ENCODE measurements at regions not wholly inside any gene's neighbourhood (a gene's known extent, or its start where the extent isn't known, plus 50 kb on each side); places are given as distances from the start of the nearest gene placed in this dataset.
"Not testable (repeated sequence)": the region's sequence is repeated elsewhere in the genome, so short reads cannot be mapped to it uniquely, and the experiment has no call there.

- no peak for DNase-seq (ENCODE audit: low read depth)
- TF ChIP-seq, protein P1, sequence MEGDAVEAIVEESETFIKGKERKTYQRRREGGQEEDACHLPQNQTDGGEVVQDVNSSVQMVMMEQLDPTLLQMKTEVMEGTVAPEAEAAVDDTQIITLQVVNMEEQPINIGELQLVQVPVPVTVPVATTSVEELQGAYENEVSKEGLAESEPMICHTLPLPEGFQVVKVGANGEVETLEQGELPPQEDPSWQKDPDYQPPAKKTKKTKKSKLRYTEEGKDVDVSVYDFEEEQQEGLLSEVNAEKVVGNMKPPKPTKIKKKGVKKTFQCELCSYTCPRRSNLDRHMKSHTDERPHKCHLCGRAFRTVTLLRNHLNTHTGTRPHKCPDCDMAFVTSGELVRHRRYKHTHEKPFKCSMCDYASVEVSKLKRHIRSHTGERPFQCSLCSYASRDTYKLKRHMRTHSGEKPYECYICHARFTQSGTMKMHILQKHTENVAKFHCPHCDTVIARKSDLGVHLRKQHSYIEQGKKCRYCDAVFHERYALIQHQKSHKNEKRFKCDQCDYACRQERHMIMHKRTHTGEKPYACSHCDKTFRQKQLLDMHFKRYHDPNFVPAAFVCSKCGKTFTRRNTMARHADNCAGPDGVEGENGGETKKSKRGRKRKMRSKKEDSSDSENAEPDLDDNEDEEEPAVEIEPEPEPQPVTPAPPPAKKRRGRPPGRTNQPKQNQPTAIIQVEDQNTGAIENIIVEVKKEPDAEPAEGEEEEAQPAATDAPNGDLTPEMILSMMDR (conservative IDR thresholded peaks at IDR 0.05; ENCODE audit: low read length) = no peak
- no peak overlapping the region for H3K4me3 ChIP-seq (ENCODE audit: low read length)
Measured at GRCh38 chr1:194787001-194787400, 1600.6 kb upstream of the B3GALT2 start.

DNA sequence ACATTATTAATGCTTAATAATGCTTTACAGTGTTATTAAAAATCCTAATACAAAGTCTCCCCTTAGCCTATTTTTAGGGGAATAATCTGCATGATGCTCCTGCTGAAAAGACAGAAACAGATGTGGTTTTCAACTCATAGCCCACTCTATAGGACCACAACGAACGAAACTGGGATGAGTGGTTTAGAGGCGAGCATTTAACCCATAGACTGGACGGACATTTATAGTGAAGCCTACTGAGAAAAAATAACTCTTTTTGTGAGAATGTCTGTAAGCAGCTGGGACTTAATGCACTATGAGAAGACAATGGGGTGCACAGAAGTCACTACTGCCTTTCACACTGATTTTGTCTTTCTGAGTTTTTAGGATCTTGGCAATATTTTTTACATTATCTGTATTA, 1599.6 kb upstream of the B3GALT2 start:
- no peak overlapping the region for H3K4me3 ChIP-seq (ENCODE audit: low read length)
- TF ChIP-seq, protein P1 (conservative IDR thresholded peaks at IDR 0.05; ENCODE audit: low read length) = no peak
- DNase-seq (ENCODE audit: low read depth) = no peak

- TF ChIP-seq, protein P1 (conservative IDR thresholded peaks at IDR 0.05; ENCODE audit: low read length) = no peak
- no peak overlapping the region for H3K4me3 ChIP-seq (ENCODE audit: low read length)
- DNase-seq (ENCODE audit: low read depth) = no peak
Measured at GRCh38 chr1:194776657-194777056, 1590.2 kb upstream of the B3GALT2 start.

DNA sequence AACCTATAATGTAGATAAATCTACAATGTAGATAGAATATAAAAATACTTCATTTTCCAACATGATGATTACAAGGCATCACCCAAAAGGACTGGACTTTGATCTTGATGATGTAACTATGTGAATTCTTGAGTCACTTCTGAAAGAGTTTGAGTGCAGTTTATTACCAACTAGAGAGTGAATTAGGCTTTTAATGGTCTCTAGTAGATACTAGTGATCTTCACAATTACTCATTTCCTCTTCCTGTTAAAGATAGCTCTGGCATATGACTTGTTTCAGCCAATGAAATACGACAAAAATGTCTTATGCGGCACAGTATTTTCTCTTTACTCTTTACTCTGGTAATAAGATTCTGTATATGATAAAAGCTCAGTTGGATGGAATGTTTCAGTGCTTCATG, 1588.1 kb upstream of the B3GALT2 start:
- TF ChIP-seq, protein P1 (conservative IDR thresholded peaks at IDR 0.05; ENCODE audit: low read length) = no peak
- H3K4me3 ChIP-seq (ENCODE audit: low read length) = no peak overlapping the region
- DNase-seq (ENCODE audit: low read depth) = no peak

DNA sequence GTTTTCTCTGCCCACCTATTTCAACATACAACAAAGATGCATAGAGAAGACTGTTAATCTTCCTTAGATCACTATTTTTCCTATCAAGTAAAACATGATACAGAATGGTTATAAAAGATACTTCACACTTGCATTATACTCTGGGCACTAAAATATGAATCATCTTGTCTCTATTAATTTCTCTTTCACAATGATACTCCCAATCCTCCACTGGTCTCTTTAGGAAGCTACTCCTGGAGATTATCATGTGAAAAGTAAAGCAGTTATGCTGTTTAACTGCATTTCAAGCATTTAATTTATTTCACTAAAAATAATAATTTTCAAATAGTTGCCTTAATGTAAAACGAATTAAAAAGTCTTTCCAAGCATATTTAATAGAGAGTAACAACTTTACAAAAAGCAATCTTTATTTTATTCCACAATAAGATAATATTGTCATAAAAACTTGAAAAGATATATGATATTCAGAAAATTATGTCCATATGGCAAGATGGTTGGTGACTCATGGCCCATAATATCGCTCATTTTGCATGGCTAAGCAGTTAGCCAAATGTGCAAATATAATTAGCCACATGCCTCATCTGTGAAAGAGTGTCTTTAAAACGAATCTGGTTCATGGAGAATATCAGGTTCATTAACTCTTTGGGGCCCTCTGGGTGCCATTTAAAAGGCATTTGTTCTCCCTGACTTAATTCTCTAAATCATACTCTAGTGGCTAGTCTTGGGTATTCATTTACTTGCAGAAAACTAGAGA, 1569.0 kb upstream of the B3GALT2 start:
- no peak for DNase-seq (ENCODE audit: low read depth)
- no peak overlapping the region for H3K4me3 ChIP-seq (ENCODE audit: low read length)
- TF ChIP-seq, protein P1 (conservative IDR thresholded peaks at IDR 0.05; ENCODE audit: low read length) = no peak

DNA sequence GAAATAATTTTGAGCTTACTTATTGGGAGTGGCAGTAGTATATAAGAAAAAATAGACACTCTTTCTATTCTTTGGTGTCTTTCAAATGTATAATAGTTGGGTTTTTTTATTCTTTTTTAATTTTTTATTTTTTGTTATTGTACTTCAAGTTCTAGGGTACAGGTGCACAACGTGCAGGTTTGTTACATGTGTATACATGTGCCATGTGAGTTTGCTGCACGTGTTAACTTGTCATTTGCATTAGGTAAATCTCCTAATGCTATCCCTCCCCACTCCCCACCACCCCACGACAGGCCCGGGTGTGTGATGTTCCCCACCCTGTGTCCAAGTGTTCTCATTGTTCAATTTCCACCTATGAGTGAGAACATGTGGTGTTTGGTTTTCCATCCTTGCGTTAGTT, 1552.4 kb upstream of the B3GALT2 start:
- H3K4me3 ChIP-seq (ENCODE audit: low read length); DNase-seq (ENCODE audit: low read depth): not testable (repeated sequence)

DNA sequence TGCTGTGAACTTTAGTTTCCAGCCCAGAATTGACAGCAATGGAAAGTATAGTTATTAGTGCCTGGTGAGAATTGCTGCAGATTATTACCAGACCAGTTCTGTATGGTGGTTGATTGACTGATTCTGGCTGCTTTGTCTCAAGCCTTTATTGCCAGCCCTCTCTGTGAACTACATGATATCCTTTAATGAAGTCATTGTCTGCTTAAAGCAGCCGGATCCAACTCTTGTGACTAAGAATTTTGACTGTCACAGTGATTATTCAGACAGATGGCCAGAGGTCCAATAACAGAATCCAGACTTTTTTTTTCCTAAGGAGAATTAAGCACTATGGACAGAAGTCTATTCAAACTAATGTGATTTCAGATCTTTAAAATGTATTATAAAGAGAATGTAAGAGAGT, 1548.6 kb upstream of the B3GALT2 start:
- DNase-seq (ENCODE audit: low read depth) = no peak
- H3K4me3 ChIP-seq (ENCODE audit: low read length) = no peak overlapping the region
- TF ChIP-seq, protein P1 (conservative IDR thresholded peaks at IDR 0.05; ENCODE audit: low read length) = no peak
